Omental fat pad (tissue), 3 donors: ENCODE measurements at regions not wholly inside any gene's neighbourhood (a gene's known extent, or its start where the extent isn't known, plus 50 kb on each side); places are given as distances from the start of the nearest gene placed in this dataset.

Experiments
- ATAC-seq: fragments of 150-250 bp; one replicate; pipeline ENCODE4 v1.9.1; 2016; ENCODE audit warnings: mild to moderate bottlenecking, moderate library complexity; ENCODE audit not compliant: low FRiP score
- DNase-seq: peaks from one replicate; pipeline ENCODE4 v3.0.0-alpha.2; 2019; ENCODE audit warnings: low spot score
- CTCF ChIP-seq, 3 donors: fragments of 450-650 bp; IDR thresholded peaks; one replicate each; pipeline ENCODE4 v1.5.1; 2016 to 2017; ENCODE audit warnings: antibody characterized with exemption in 3 of 3, mild to moderate bottlenecking in 3 of 3, moderate library complexity in 2 of 3

GRCh38 chr3:190213727-190214126 lies 93.0 kb upstream of the P3H2 start:
- TF ChIP-seq CTCF (IDR thresholded peaks at IDR 0.05): no peak

GRCh38 chr3:190210608-190211007 lies 89.9 kb upstream of the P3H2 start:
- DNase-seq: no peak
- TF ChIP-seq CTCF (IDR thresholded peaks at IDR 0.05): no peak
- no peak for ATAC-seq

More at GRCh38 chr3:190213727-190214126, 93.0 kb upstream of the P3H2 start:
- ATAC-seq (no peak), DNase-seq (no peak)

GRCh38 chr3:190209533-190209932 lies 88.8 kb upstream of the P3H2 start:
- no peak for TF ChIP-seq CTCF (IDR thresholded peaks at IDR 0.05)
- ATAC-seq: no peak
- no peak for DNase-seq

- ATAC-seq: no peak
- TF ChIP-seq CTCF (IDR thresholded peaks at IDR 0.05): no peak
- no peak for DNase-seq
These were observed 87.5 kb upstream of the P3H2 start for GRCh38 chr3:190208196-190208595.

GRCh38 chr3:190205739-190206138 lies 85.0 kb upstream of the P3H2 start:
- ATAC-seq (no peak), DNase-seq (no peak)
- no peak for TF ChIP-seq CTCF (IDR thresholded peaks at IDR 0.05)

GRCh38 chr3:190204200-190204599 lies 83.5 kb upstream of the P3H2 start:
- no peak for ATAC-seq
- no peak for DNase-seq
- TF ChIP-seq CTCF (IDR thresholded peaks at IDR 0.05): no peak

- ATAC-seq (no peak), DNase-seq (no peak)
- no peak for TF ChIP-seq CTCF (IDR thresholded peaks at IDR 0.05)
These were observed 76.7 kb upstream of the P3H2 start for GRCh38 chr3:190197346-190197763.
